Pancreas (tissue), 10 donors: ENCODE measurements at regions not wholly inside any gene's neighbourhood (a gene's known extent, or its start where the extent isn't known, plus 50 kb on each side); places are given as distances from the start of the nearest gene placed in this dataset.

Experiments
- ATAC-seq, 4 donors: fragments of 200-7000 bp; cut with Tn5 transposase; one replicate each; pipeline versions ENCODE4 v1.8.0 to v1.9.1; 2020; ENCODE audit warnings: mild to moderate bottlenecking in 4 of 4, moderate library complexity in 4 of 4
- DNase-seq, 6 donors: peaks; one replicate each; pipeline ENCODE4 v3.0.0-alpha.2; 2020
- FAIRE-seq: peaks from 2 replicates; lab custom pipeline; 2012; peaks lifted over from hg19 to GRCh38; lab: Jason Lieb, UNC
- H3K27ac ChIP-seq, 4 donors: fragments of 200-600 bp; sonication (generic); 1 replicate in 3 of 4; 2 replicates in 1 of 4; pipeline versions ENCODE4 v1.5.0 to v1.8.0; 2020
- H3K27me3 ChIP-seq, 4 donors: fragments of 200-600 bp; one replicate each; pipeline ENCODE4 v1.8.0; 2021
- H3K36me3 ChIP-seq, 3 donors: fragments of 200-600 bp; sonication (generic) in 1 of 3; one replicate each; pipeline versions ENCODE4 v1.5.0 to v1.8.0; 2020 to 2021
- H3K4me1 ChIP-seq, 3 donors: fragments of 200-600 bp; one replicate each; pipeline ENCODE4 v1.8.0; 2021
- H3K4me3 ChIP-seq, 4 donors: fragments of 200-600 bp; sonication (generic) in 2 of 4; one replicate each; pipeline versions ENCODE4 v1.5.0 to v1.8.0; 2020 to 2021
- H3K9me3 ChIP-seq, 4 donors: fragments of 200-600 bp; one replicate each; pipeline ENCODE4 v1.8.0; 2021
- WGBS, 2 donors: extraction: QIAGEN DNeasy Blood & Tissue Kit; methylation state at CpG; one replicate each; pipeline ENCODE4 v1.1.7; 2013; 5-methylcytosine and 5-hydroxymethylcytosine counted together
- intact Hi-C, 3 donors: fragments of 100-400 bp; cut with DNase I; formaldehyde crosslinking; loops; one replicate each; pipeline versions ENCODE4 v1.11.1 to v1.14.2; 2022
- TF ChIP-seq, protein P1 (sequence below), 4 donors: fragments of 200-600 bp; sonication (generic) in 3 of 4; IDR thresholded peaks; one replicate each; pipeline versions ENCODE4 v1.5.0 to v1.8.0; 2021; ENCODE audit warnings: antibody characterized with exemption in 4 of 4
- donor health status: healthy with polysubstance abuse.
- donor health status: DM: no; HTN: no; CAD: no; lungs with moderate emphysema.
- donor health status: DM: no; HTN: no; CAD: no.
- donor health status: control.
- donor health status: control.
- donor health status: Bipolar disorder and iron deficiency.
- donor health status: DM: yes; HTN: yes; CAD: no.
- donor health status: DM: no; HTN: no; CAD: no.
- donor health status: DM: no; HTN: no; CAD: no.
- donor health status: DM: yes; HTN: yes; CAD: no.

GRCh38 chr3:117150628-117151027 is 441.0 kb downstream of the TUSC7 start:
- DNase-seq (no peak), ATAC-seq (no peak), FAIRE-seq (no peak)
- H3K9me3 ChIP-seq = no peaks in the 10 kb centered on the region
- no peaks in the 10 kb centered on the region for H3K36me3 ChIP-seq
- H3K4me3 ChIP-seq = no peak overlapping the region
- H3K27me3 ChIP-seq = no peaks in the 10 kb centered on the region
- H3K27ac ChIP-seq = no peak overlapping the region
- H3K4me1 ChIP-seq = no peaks in the 10 kb centered on the region
- intact Hi-C loops = no loop called here
- 72 to 77% methylated on average over 3 of the region's 3 CpGs for WGBS, 2 donors
- TF ChIP-seq, protein P1, sequence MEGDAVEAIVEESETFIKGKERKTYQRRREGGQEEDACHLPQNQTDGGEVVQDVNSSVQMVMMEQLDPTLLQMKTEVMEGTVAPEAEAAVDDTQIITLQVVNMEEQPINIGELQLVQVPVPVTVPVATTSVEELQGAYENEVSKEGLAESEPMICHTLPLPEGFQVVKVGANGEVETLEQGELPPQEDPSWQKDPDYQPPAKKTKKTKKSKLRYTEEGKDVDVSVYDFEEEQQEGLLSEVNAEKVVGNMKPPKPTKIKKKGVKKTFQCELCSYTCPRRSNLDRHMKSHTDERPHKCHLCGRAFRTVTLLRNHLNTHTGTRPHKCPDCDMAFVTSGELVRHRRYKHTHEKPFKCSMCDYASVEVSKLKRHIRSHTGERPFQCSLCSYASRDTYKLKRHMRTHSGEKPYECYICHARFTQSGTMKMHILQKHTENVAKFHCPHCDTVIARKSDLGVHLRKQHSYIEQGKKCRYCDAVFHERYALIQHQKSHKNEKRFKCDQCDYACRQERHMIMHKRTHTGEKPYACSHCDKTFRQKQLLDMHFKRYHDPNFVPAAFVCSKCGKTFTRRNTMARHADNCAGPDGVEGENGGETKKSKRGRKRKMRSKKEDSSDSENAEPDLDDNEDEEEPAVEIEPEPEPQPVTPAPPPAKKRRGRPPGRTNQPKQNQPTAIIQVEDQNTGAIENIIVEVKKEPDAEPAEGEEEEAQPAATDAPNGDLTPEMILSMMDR (IDR thresholded peaks at IDR 0.05) = no peak

GRCh38 chr3:117160176-117160575 is 450.6 kb downstream of the TUSC7 start:
- TF ChIP-seq, protein P1 (IDR thresholded peaks at IDR 0.05) = no peak

DNA sequence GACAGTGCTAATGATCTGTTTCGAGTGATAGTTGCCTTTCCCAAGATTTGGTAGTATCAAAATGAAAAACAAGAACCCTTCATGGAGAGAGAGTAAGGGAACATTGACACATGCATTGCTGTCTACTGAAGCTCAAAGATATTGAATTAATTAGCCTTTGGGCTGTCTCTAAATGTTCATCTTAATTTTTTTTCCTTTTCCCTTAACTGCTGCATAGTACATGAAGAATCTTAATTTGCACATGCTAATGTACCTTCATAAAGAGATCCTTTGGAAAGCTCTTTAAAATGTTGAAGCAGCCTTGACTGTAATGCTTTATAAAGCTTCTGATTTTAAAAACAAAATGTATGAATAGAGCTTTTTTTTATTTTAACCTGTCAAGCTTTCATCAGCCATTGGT is 452.2 kb downstream of the TUSC7 start:
- DNase-seq (no peak), ATAC-seq (no peak), FAIRE-seq (no peak)
- H3K4me3 ChIP-seq = no peak overlapping the region
- 99 to 100% methylated on average over 1 of the region's 1 CpG for WGBS, 2 donors
- no peaks in the 10 kb centered on the region for H3K9me3 ChIP-seq
- no peaks in the 10 kb centered on the region for H3K27me3 ChIP-seq
- intact Hi-C loops = no loop called here
- no peaks in the 10 kb centered on the region for H3K4me1 ChIP-seq
- TF ChIP-seq, protein P1 (IDR thresholded peaks at IDR 0.05) = no peak
- no peak overlapping the region for H3K27ac ChIP-seq
- no peaks in the 10 kb centered on the region for H3K36me3 ChIP-seq

More at GRCh38 chr3:117160176-117160575, 450.6 kb downstream of the TUSC7 start:
- DNase-seq = no peak
- no peak for ATAC-seq
- H3K27me3 ChIP-seq = no peaks in the 10 kb centered on the region
- H3K27ac ChIP-seq = no peak overlapping the region
- H3K36me3 ChIP-seq = no peaks in the 10 kb centered on the region
- intact Hi-C loops = no loop called here
- 57 to 89% methylated on average over 3 of the region's 3 CpGs for WGBS, 2 donors
- FAIRE-seq = no peak
- no peaks in the 10 kb centered on the region for H3K4me1 ChIP-seq
- no peak overlapping the region for H3K4me3 ChIP-seq
- no peaks in the 10 kb centered on the region for H3K9me3 ChIP-seq

- WGBS, 2 donors = 80 to 82% methylated on average over 2 of the region's 2 CpGs
- H3K4me1 ChIP-seq = no peaks in the 10 kb centered on the region
- H3K9me3 ChIP-seq = no peaks in the 10 kb centered on the region
Measured at GRCh38 chr3:117165176-117165575, 455.6 kb downstream of the TUSC7 start.

GRCh38 chr3:117165601-117166051 is 456.0 kb downstream of the TUSC7 start:
- H3K4me3 ChIP-seq = no peak overlapping the region
- no peak overlapping the region for H3K27ac ChIP-seq
- intact Hi-C loops = no loop called here
- TF ChIP-seq, protein P1 (IDR thresholded peaks at IDR 0.05) = no peak
- H3K4me1 ChIP-seq = no peaks in the 10 kb centered on the region
- no peaks in the 10 kb centered on the region for H3K36me3 ChIP-seq
- FAIRE-seq = no peak
- H3K9me3 ChIP-seq = no peaks in the 10 kb centered on the region
- DNase-seq = no peak
- no peak for ATAC-seq
- WGBS, 2 donors = 77 to 85% methylated on average over 5 of the region's 5 CpGs
- H3K27me3 ChIP-seq = no peaks in the 10 kb centered on the region

More at GRCh38 chr3:117165176-117165575, 455.6 kb downstream of the TUSC7 start:
- TF ChIP-seq, protein P1 (IDR thresholded peaks at IDR 0.05) = no peak
- no peak overlapping the region for H3K27ac ChIP-seq
- FAIRE-seq (no peak), DNase-seq (no peak), ATAC-seq (no peak)
- no peak overlapping the region for H3K4me3 ChIP-seq
- no peaks in the 10 kb centered on the region for H3K27me3 ChIP-seq
- intact Hi-C loops = no loop called here
- H3K36me3 ChIP-seq = no peaks in the 10 kb centered on the region
